Endodermal cell (in vitro differentiated cells): ENCODE measurements at regions not wholly inside any gene's neighbourhood (a gene's known extent, or its start where the extent isn't known, plus 50 kb on each side); places are given as distances from the start of the nearest gene placed in this dataset.

Experiments
- DNase-seq: peaks from one replicate; pipeline ENCODE4 v3.0.0-alpha.2; 2017
- H3K27ac ChIP-seq: 2 replicates; pipeline ENCODE4 v1.5.1; 2013; ENCODE audit warnings: mild to moderate bottlenecking, low read depth, low read length, moderate library complexity
- H3K27me3 ChIP-seq: 2 replicates; pipeline ENCODE4 v1.6.1; 2013; ENCODE audit warnings: mild to moderate bottlenecking, low read length, moderate library complexity; ENCODE audit not compliant: insufficient read depth, control insufficient read depth, poor library complexity, severe bottlenecking
- H3K36me3 ChIP-seq: 2 replicates; pipeline ENCODE4 v1.7.0; 2013; ENCODE audit warnings: mild to moderate bottlenecking, low read length, moderate library complexity; ENCODE audit not compliant: control insufficient read depth, insufficient read depth
- H3K4me1 ChIP-seq: one replicate; pipeline ENCODE4 v1.7.0; 2013; ENCODE audit warnings: low read length; ENCODE audit not compliant: control insufficient read depth, insufficient read depth
- H3K4me3 ChIP-seq: 2 replicates; pipeline ENCODE4 v1.5.1; 2013; ENCODE audit warnings: mild to moderate bottlenecking, low read length, moderate library complexity
- H3K9ac ChIP-seq: 2 replicates; pipeline ENCODE4 v1.6.1; 2013; ENCODE audit warnings: mild to moderate bottlenecking, low read length, moderate library complexity; ENCODE audit not compliant: poor library complexity, severe bottlenecking; ENCODE audit errors: extremely low read depth
- H3K9me3 ChIP-seq: 2 replicates; pipeline ENCODE4 v1.6.1; 2013; ENCODE audit warnings: mild to moderate bottlenecking, low read length, moderate library complexity; ENCODE audit not compliant: control insufficient read depth
- H3K27ac Mint-ChIP-seq: 2 replicates; pipeline ENCODE4 v1.8.0; 2020; ENCODE audit warnings: mixed read lengths
- H3K27me3 Mint-ChIP-seq: 2 replicates; pipeline ENCODE4 v1.8.0; 2021; ENCODE audit warnings: mild to moderate bottlenecking, mixed read lengths; ENCODE audit not compliant: insufficient read depth
- H3K36me3 Mint-ChIP-seq: 2 replicates; pipeline ENCODE4 v1.8.0; 2020; ENCODE audit warnings: low read depth, mixed read lengths
- H3K4me1 Mint-ChIP-seq: 2 replicates; pipeline ENCODE4 v1.8.0; 2020; ENCODE audit warnings: mixed read lengths
- H3K4me3 Mint-ChIP-seq: 2 replicates; pipeline ENCODE4 v1.8.0; 2020; ENCODE audit warnings: mild to moderate bottlenecking, moderate library complexity, mixed read lengths
- H3K9me3 Mint-ChIP-seq: 2 replicates; pipeline ENCODE4 v1.8.0; 2020; ENCODE audit warnings: mild to moderate bottlenecking, mixed read lengths
- CTCF ChIP-seq: fragments of 200-600 bp; sonication (generic); conservative IDR thresholded peaks from 2 replicates; pipeline ENCODE4 v1.5.0; 2021; ENCODE audit warnings: antibody characterized with exemption, mild to moderate bottlenecking
- WGBS, 2 experiments: methylation state at CpG; one replicate each; pipeline versions ENCODE4 v1.1.5 to v1.1.7; 2013; ENCODE audit warnings: missing lambda C conversion rate in 2 of 2, mixed read lengths in 1 of 2; ENCODE audit not compliant: insufficient coverage in 1 of 2, insufficient read length in 1 of 2; 5-methylcytosine and 5-hydroxymethylcytosine counted together

GRCh38 chr2:150153646-150154307 is 333.7 kb downstream of the RND3 start:
- H3K27ac ChIP-seq: no peak overlapping the region
- no peaks in the 10 kb centered on the region for H3K36me3 ChIP-seq
- no peaks in the 10 kb centered on the region for H3K27me3 ChIP-seq
- no peak overlapping the region for H3K4me3 ChIP-seq
- H3K9ac ChIP-seq: no peak overlapping the region
- Mint-ChIP-seq H3K27me3 (no peaks in the 10 kb centered on the region), H3K27ac (no peak overlapping the region), H3K4me3 (no peak overlapping the region), H3K4me1 (peaks cover 1% of the 10 kb centered on the region), H3K36me3 (no peaks in the 10 kb centered on the region), H3K9me3 (no peaks in the 10 kb centered on the region)
- no peak for DNase-seq
- no peak for TF ChIP-seq CTCF
- H3K4me1 ChIP-seq: no peaks in the 10 kb centered on the region
- no peaks in the 10 kb centered on the region for H3K9me3 ChIP-seq
- WGBS, 2 experiments: 98 to 100% methylated on average over 1 to 2 of the region's 2 CpGs

GRCh38 chr2:150152230-150152629 is 335.2 kb downstream of the RND3 start:
- 100% methylated on average over 1 to 2 of the region's 2 CpGs for WGBS, 2 experiments
- no peak overlapping the region for H3K27ac ChIP-seq
- no peak overlapping the region for H3K9ac ChIP-seq
- H3K36me3 Mint-ChIP-seq: no peaks in the 10 kb centered on the region
- peaks cover 8% of the 10 kb centered on the region for H3K9me3 ChIP-seq
- H3K9me3 Mint-ChIP-seq: peaks cover 9% of the 10 kb centered on the region
- H3K4me1 ChIP-seq: no peaks in the 10 kb centered on the region
- no peak overlapping the region for H3K4me3 ChIP-seq
- no peaks in the 10 kb centered on the region for H3K27me3 Mint-ChIP-seq
- DNase-seq: no peak
- H3K4me3 Mint-ChIP-seq: no peak overlapping the region
- H3K36me3 ChIP-seq: no peaks in the 10 kb centered on the region
- peaks cover 3% of the 10 kb centered on the region for H3K4me1 Mint-ChIP-seq
- no peaks in the 10 kb centered on the region for H3K27me3 ChIP-seq
- H3K27ac Mint-ChIP-seq: no peak overlapping the region
- TF ChIP-seq CTCF: no peak

- no peaks in the 10 kb centered on the region for H3K4me1 ChIP-seq
- Mint-ChIP-seq H3K4me1 (peaks cover 3% of the 10 kb centered on the region), H3K27me3 (no peaks in the 10 kb centered on the region), H3K36me3 (peaks cover 7% of the 10 kb centered on the region), H3K27ac (no peak overlapping the region), H3K4me3 (no peak overlapping the region), H3K9me3 (peaks cover 26% of the 10 kb centered on the region)
- no peak overlapping the region for H3K9ac ChIP-seq
- no peak overlapping the region for H3K4me3 ChIP-seq
- no peak for TF ChIP-seq CTCF
- WGBS, 2 experiments: 45 to 80% methylated on average over 1 to 2 of the region's 2 CpGs
- no peak overlapping the region for H3K27ac ChIP-seq
- no peak for DNase-seq
- H3K36me3 ChIP-seq: no peaks in the 10 kb centered on the region
- H3K27me3 ChIP-seq: no peaks in the 10 kb centered on the region
- H3K9me3 ChIP-seq: peaks cover 25% of the 10 kb centered on the region
Measured at GRCh38 chr2:150150144-150150543, 337.3 kb downstream of the RND3 start.
